ENCODE measurements at regions not wholly inside any gene's neighbourhood (a gene's known extent, or its start where the extent isn't known, plus 50 kb on each side); places are given as distances from the start of the nearest gene placed in this dataset.
"Not testable (repeated sequence)": the region's sequence is repeated elsewhere in the genome, so short reads cannot be mapped to it uniquely, and the experiment has no call there.

DNA sequence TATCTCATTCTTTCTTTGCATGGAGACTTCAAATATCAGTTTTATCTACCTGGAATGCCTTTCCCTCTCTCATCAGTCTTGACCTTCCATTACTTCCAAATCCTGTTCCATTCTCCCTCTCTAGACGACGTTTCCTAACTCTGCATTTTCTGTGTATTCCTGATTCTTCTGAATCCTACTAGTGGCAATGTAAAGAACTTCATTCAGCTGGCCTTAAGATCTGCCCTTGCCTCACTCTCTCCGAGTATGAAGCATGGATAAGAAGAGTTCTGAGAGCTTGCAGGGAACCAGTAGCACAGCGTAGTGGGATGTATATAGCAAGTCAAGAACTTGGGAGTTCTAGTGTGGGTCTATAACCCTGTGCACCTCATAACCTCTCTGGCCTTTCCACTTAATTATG lies 68.5 kb upstream of the HOXC13 start:
- no peak for DNase-seq (ENCODE audit: low spot score)

DNA sequence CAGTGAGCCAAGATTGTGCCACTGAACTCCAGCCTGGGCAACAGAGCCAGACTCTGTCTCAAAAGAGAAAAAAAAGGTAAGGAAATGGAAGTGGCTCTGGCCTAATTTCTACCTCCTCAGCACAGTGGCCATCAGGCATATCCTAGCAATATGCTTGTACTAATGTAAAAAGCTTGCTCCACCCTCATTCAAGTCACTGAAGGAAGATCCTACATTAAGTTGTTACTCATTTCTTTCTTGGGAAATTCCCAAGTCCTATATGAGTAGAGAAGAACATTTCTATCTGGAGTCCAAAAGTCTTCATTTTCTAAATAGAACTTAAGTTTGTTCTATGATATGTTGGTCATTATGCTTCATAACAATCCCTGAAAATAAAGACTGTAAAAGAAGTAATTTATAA lies 67.3 kb upstream of the HOXC13 start:
- DNase-seq (ENCODE audit: low spot score), result no peak

DNA sequence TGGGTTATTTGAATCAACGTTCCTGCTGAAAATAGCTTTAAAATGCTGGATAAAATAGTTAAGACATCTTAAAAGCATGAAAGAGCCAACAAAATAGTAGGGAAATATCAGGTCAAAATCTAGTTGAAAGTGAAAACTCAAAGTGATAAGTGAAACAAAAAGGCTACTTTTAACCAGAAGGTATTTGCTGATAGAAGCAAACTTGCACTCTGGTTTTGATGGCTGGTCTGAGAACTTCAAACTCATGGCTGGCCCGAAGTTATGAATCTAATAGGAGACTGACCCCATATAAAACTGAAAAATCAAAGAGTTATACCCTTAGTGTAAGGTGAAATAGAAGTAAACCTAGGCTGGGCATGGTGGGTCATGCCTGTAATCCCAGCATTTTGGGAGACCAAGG lies 66.3 kb upstream of the HOXC13 start:
- no peak for DNase-seq (ENCODE audit: low spot score)

DNA sequence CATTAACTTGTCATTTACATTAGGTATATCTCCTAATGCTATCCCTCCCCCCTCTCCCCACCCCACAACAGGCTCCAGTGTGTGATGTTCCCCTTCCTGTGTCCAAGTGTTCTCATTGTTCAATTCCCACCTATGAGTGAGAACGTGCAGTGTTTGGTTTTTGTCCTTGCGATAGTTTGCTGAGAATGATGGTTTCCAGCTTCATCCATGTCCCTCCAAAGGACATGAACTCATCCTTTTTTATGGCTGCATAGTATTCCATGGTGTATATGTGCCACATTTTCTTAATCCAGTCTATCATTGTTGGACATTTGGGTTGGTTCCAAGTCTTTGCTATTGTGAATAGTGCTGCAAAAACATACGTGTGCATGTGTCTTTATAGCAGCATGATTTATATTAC lies 60.7 kb upstream of the HOXC13 start:
- DNase-seq (ENCODE audit: low spot score), result not testable (repeated sequence)

DNA sequence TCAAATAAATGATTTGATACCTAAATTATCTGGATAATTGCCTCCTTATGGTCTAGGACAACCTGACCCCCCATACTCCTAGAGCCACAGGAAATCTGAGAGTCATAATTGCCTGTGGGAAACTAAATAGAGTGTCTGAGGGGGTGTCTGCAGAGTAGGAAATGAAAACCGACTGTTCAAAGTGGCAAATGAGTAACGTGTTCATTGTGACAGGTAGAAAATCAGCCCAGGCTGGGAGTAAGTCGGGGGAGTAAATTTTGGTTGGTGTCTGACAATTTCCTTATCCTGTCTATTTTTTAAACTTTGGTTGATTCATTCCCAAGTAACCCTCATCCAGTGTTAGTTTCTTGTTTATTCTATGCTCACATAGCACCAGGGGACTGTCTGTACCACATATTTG lies 51.6 kb upstream of the HOXC13 start:
- no peak for DNase-seq (ENCODE audit: low spot score)

DNA sequence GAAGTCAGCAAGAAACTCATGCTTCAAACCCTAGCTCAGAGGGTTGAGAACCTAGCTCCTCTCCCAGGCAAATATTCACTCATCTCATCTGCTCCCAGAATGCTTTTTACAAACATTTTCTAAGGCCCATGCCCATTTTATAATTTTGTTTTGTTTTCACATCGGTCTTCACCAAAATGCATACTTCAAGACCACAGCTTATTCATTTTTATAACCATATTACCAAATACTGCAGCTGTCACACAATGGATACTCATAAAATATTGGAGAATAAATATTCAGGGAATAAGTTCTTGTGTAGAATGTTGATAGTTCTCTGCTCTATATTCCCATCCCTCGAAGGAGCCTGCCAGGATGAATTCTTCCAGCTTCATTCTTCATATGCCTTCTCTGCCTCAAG lies 50.8 kb upstream of the HOXC13 start:
- no peak for DNase-seq (ENCODE audit: low spot score)

All from kidney capillary endothelial cell (primary cell).